Ascending aorta (tissue), 2 donors: ENCODE measurements at regions not wholly inside any gene's neighbourhood (a gene's known extent, or its start where the extent isn't known, plus 50 kb on each side); places are given as distances from the start of the nearest gene placed in this dataset.

Experiments
- DNase-seq, 2 donors: peaks; one replicate each; pipeline ENCODE4 v3.0.0-alpha.2; 2019; ENCODE audit warnings: low spot score in 2 of 2
- H3K27ac ChIP-seq, 2 donors: fragments of 200-600 bp; sonication (generic); one replicate each; pipeline ENCODE4 v1.5.1; 2016 to 2017; ENCODE audit warnings: mild to moderate bottlenecking in 1 of 2
- H3K27me3 ChIP-seq: fragments of 200-600 bp; sonication (generic); one replicate; pipeline ENCODE4 v1.5.1; 2017
- H3K36me3 ChIP-seq, 2 donors: fragments of 200-600 bp; sonication (generic); one replicate each; pipeline ENCODE4 v1.5.1; 2016
- H3K4me1 ChIP-seq, 2 donors: fragments of 200-600 bp; sonication (generic); one replicate each; pipeline ENCODE4 v1.5.1; 2016 to 2017; ENCODE audit warnings: mild to moderate bottlenecking in 1 of 2
- H3K4me3 ChIP-seq, 2 donors: fragments of 200-600 bp; sonication (generic); one replicate each; pipeline ENCODE4 v1.5.1; 2016 to 2017; ENCODE audit warnings: mild to moderate bottlenecking in 1 of 2
- H3K9me3 ChIP-seq, 2 donors: fragments of 200-600 bp; sonication (generic); one replicate each; pipeline ENCODE4 v1.5.1; 2016
- intact Hi-C: fragments of 100-400 bp; cut with DNase I; formaldehyde crosslinking; loops from one replicate; pipeline ENCODE4 v1.15.1; 2023
- TF ChIP-seq, protein P1 (sequence below), 3 experiments: fragments of 200-600 bp in 2 of 3; fragments of 450-650 bp in 1 of 3; sonication (generic) in 2 of 3; IDR thresholded peaks; one replicate each; pipeline ENCODE4 v1.5.1; 2016 to 2019; ENCODE audit warnings: antibody characterized with exemption in 3 of 3, mild to moderate bottlenecking in 1 of 3, moderate library complexity in 1 of 3

DNA sequence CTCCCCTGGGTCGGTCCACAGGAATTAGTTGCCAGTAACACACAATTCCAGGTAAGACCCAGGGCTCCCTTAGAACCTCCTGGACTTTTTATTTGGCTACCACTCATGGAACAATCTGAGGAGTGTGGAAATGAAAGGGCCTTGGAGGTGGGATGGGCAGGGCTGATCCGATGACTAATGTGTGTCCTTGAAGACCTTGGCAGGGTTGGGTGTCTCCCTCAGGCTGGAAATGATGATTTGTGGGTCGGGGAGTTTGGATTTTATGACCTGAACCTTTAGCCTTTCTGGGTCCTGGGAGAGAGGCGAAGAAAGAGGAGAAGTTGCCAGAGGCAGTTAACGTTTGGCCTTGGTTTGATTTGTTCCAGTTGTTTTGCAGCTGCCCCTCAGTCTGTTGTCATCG, 425.0 kb downstream of the MID1IP1 start:
- TF ChIP-seq, protein P1, sequence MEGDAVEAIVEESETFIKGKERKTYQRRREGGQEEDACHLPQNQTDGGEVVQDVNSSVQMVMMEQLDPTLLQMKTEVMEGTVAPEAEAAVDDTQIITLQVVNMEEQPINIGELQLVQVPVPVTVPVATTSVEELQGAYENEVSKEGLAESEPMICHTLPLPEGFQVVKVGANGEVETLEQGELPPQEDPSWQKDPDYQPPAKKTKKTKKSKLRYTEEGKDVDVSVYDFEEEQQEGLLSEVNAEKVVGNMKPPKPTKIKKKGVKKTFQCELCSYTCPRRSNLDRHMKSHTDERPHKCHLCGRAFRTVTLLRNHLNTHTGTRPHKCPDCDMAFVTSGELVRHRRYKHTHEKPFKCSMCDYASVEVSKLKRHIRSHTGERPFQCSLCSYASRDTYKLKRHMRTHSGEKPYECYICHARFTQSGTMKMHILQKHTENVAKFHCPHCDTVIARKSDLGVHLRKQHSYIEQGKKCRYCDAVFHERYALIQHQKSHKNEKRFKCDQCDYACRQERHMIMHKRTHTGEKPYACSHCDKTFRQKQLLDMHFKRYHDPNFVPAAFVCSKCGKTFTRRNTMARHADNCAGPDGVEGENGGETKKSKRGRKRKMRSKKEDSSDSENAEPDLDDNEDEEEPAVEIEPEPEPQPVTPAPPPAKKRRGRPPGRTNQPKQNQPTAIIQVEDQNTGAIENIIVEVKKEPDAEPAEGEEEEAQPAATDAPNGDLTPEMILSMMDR (IDR thresholded peaks at IDR 0.05) = no peak
- Histone ChIP-seq H3K9me3 (no peaks in the 10 kb centered on the region), H3K36me3 (no peaks in the 10 kb centered on the region), H3K27ac (no peak overlapping the region), H3K4me1 (no peaks in the 10 kb centered on the region), H3K27me3 (no peaks in the 10 kb centered on the region), H3K4me3 (no peak overlapping the region)
- DNase-seq = no peak
- intact Hi-C loops = no loop called here

DNA sequence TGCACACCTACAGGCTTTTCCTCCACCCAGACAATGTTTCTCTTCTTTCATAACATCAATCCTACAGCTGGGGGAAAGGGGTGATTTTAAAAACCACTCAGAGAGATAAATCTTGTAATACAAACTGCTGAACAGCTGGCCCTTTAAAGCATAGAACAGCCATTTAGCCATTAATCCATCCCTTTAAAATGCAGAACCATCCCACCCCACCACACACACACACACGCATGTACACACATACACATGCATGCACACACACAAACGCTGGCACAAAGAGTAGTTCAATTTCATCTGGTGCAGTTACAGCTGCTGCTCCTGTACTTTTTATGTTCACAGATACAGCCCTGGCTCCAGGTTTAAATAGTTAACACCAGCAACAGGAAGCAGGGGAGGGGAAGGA, 426.1 kb downstream of the MID1IP1 start:
- no peak overlapping the region for H3K27ac ChIP-seq
- no peak overlapping the region for H3K4me3 ChIP-seq
- TF ChIP-seq, protein P1 (IDR thresholded peaks at IDR 0.05) = no peak
- no peaks in the 10 kb centered on the region for H3K36me3 ChIP-seq
- H3K9me3 ChIP-seq = no peaks in the 10 kb centered on the region
- intact Hi-C loops = no loop called here
- DNase-seq = no peak
- H3K4me1 ChIP-seq = no peaks in the 10 kb centered on the region
- H3K27me3 ChIP-seq = no peaks in the 10 kb centered on the region

DNA sequence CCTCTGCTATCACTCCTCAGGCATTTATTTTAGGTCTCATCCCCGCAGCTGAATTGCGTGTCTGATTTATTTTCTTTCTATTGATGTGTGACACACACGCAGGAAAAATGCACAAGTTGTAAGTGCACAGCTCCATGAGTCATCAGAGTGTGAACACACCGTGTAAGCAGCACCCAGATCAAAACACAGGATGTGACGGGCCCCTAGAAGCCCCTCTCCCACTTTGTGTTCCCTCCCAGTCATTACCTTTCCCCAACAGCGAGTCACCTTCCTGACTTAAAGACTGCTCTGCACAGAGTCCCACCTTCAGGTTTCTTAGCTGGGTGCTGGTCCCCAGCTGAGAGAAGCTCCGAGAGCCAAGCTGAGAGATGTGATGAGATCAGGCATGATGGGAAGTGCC, 436.7 kb downstream of the MID1IP1 start:
- DNase-seq = no peak
- H3K4me1 ChIP-seq = no peaks in the 10 kb centered on the region
- H3K9me3 ChIP-seq = no peaks in the 10 kb centered on the region
- H3K27ac ChIP-seq = no peak overlapping the region
- intact Hi-C loops = no loop called here
- H3K4me3 ChIP-seq = no peak overlapping the region
- no peaks in the 10 kb centered on the region for H3K27me3 ChIP-seq
- TF ChIP-seq, protein P1 (IDR thresholded peaks at IDR 0.05) = no peak
- H3K36me3 ChIP-seq = no peaks in the 10 kb centered on the region

DNA sequence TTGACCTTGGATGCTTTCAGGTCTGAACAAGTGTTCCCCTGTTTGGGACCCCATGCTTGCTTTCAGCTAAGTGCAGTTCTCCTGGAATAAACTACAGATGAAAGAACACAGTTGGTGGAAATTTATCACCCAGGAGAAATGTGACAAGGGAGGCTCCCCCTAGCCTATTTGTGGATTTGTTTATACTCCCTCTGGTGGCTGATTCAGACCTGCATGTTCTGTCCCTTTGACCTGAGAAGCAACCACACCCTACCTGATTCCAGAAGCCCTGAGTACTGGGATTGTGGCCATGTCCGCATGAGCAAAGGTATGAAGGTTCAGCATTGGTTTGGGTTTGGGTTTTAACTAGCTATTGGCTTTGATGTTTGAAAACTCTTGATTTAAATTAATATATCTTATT, 440.9 kb downstream of the MID1IP1 start:
- no peaks in the 10 kb centered on the region for H3K9me3 ChIP-seq
- no peaks in the 10 kb centered on the region for H3K4me1 ChIP-seq
- H3K4me3 ChIP-seq = no peak overlapping the region
- intact Hi-C loops = no loop called here
- no peak overlapping the region for H3K27ac ChIP-seq
- no peaks in the 10 kb centered on the region for H3K27me3 ChIP-seq
- no peaks in the 10 kb centered on the region for H3K36me3 ChIP-seq
- TF ChIP-seq, protein P1 (IDR thresholded peaks at IDR 0.05) = peak in 1 of 3 experiments; percentile 34
- no peak for DNase-seq

DNA sequence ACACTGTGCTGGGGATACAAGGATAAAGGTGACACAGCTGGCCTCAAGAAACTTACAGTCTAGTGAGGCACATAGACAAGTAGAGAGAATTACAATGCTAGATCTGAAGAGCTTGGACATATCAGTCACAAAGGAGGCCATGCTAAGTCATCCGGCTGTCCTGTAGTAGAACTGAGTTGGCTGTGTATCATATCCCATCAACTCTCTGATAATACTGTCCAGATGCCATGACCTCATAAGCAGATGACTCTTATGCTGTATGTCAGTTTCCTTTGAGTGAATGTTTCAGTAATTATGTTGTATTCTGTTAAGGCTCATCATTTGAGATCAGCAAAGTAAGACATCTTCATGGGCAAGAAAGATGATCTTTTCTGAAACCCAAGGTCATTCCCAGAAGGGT, 442.9 kb downstream of the MID1IP1 start:
- Histone ChIP-seq H3K9me3 (no peaks in the 10 kb centered on the region), H3K27ac (no peak overlapping the region), H3K27me3 (no peaks in the 10 kb centered on the region), H3K4me1 (no peaks in the 10 kb centered on the region), H3K4me3 (no peak overlapping the region), H3K36me3 (no peaks in the 10 kb centered on the region)
- no peak for DNase-seq
- intact Hi-C loops = no loop called here
- TF ChIP-seq, protein P1 (IDR thresholded peaks at IDR 0.05) = no peak

DNA sequence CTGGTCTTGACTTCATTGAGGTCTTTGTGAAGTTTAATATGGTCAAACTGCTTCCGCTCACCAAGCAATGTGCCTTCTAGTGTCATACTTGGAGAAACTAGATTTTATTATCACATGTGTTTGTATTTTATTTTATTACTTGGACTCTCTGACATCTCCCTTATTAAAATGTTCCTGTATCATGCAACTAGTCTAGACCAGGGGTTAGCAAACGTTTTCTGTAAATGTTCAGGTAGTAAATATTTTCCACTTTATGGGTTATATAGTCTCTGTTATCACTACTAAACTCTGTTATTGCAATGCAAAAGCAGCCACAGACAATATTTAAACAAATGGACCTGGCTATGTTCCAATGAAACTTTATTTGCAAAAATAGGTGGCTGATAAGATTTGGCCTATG, 443.8 kb downstream of the MID1IP1 start:
- H3K27me3 ChIP-seq = no peaks in the 10 kb centered on the region
- no peak overlapping the region for H3K27ac ChIP-seq
- H3K4me3 ChIP-seq = no peak overlapping the region
- TF ChIP-seq, protein P1 (IDR thresholded peaks at IDR 0.05) = no peak
- no peak for DNase-seq
- no peaks in the 10 kb centered on the region for H3K4me1 ChIP-seq
- no peaks in the 10 kb centered on the region for H3K9me3 ChIP-seq
- intact Hi-C loops = no loop called here
- H3K36me3 ChIP-seq = no peaks in the 10 kb centered on the region
